B cell (primary cell): ENCODE measurements at regions not wholly inside any gene's neighbourhood (a gene's known extent, or its start where the extent isn't known, plus 50 kb on each side); places are given as distances from the start of the nearest gene placed in this dataset.

Experiments used
- ATAC-seq: fragments of 200-7000 bp; cut with Tn5 transposase; one replicate; pipeline ENCODE4 v1.10.0; 2021; ENCODE audit warnings: low read depth, mild to moderate bottlenecking, moderate number of reproducible peaks, moderate library complexity
- CTCF ChIA-PET: fragments of 350-600 bp; sonication (Branson Sonifier 250); formaldehyde crosslinking; loops from one replicate; lab custom pipeline; 2021; ENCODE audit warnings: antibody characterized with exemption, inconsistent platforms; lab: Charles Lee
- POLR2A ChIA-PET: fragments of 350-600 bp; sonication (Branson Sonifier 250); formaldehyde crosslinking; loops from one replicate; lab custom pipeline; 2021; ENCODE audit warnings: antibody characterized with exemption; lab: Charles Lee
- DNase-seq: peaks from one replicate; pipeline ENCODE4 v3.0.0; 2013
- H2AFZ ChIP-seq: 2 replicates; pipeline ENCODE4 v1.6.1; 2012; ENCODE audit warnings: mild to moderate bottlenecking, low read depth, low read length; ENCODE audit not compliant: insufficient read depth, poor library complexity, severe bottlenecking
- H3K27ac ChIP-seq, 2 donors: 1 replicate in 1 of 2; 2 replicates in 1 of 2; pipeline ENCODE4 v1.5.1; 2012 to 2013; ENCODE audit warnings: low read length in 2 of 2, mild to moderate bottlenecking in 2 of 2, moderate library complexity in 1 of 2
- H3K27me3 ChIP-seq, 4 experiments: fragments of 200-600 bp in 1 of 4; sonication (generic) in 1 of 4; replicated peaks in 1 of 4; 1 replicate in 2 of 4; 2 replicates in 2 of 4; pipeline versions ENCODE4 v1.6.1 to v1.7.0; 2013 to 2016; ENCODE audit warnings: low read length in 3 of 4, mild to moderate bottlenecking in 2 of 4, mixed read lengths in 1 of 4, moderate library complexity in 1 of 4; ENCODE audit not compliant: insufficient read depth in 4 of 4, control insufficient read depth in 3 of 4; ENCODE audit errors: control extremely low read depth in 1 of 4
- H3K36me3 ChIP-seq, 2 experiments: replicated peaks in 1 of 2; 1 replicate in 1 of 2; 2 replicates in 1 of 2; pipeline versions ENCODE4 v1.6.1 to v1.7.1; 2013; ENCODE audit warnings: low read length in 1 of 2; ENCODE audit not compliant: insufficient read depth in 2 of 2, control insufficient read depth in 1 of 2; ENCODE audit errors: control extremely low read depth in 1 of 2, extremely low read depth in 1 of 2
- H3K4me1 ChIP-seq, 2 donors: fragments of 200-600 bp in 1 of 2; sonication (generic) in 1 of 2; 1 replicate in 1 of 2; 2 replicates in 1 of 2; pipeline versions ENCODE4 v1.5.1 to v1.6.1; 2013 to 2017; ENCODE audit warnings: low read length in 2 of 2; ENCODE audit not compliant: control insufficient read depth in 2 of 2, insufficient read depth in 2 of 2
- H3K4me2 ChIP-seq: replicated peaks from 2 replicates; pipeline ENCODE3; 2012; ENCODE audit warnings: mild to moderate bottlenecking, low read depth, low read length; ENCODE audit not compliant: poor library complexity, severe bottlenecking
- H3K4me3 ChIP-seq, 5 experiments: fragments of 200-600 bp in 1 of 5; sonication (generic) in 1 of 5; 1 replicate in 3 of 5; 2 replicates in 2 of 5; pipeline versions ENCODE4 v1.5.1 to v1.7.0; 2011 to 2016; ENCODE audit warnings: low read length in 4 of 5, mild to moderate bottlenecking in 4 of 5, low read depth in 2 of 5, control low read depth in 1 of 5, moderate library complexity in 1 of 5; ENCODE audit not compliant: insufficient read depth in 1 of 5; ENCODE audit errors: control extremely low read depth in 1 of 5, extremely low read depth in 1 of 5
- H3K79me2 ChIP-seq: fragments of 200-600 bp; sonication (generic); one replicate; pipeline ENCODE4 v1.6.0; 2016; ENCODE audit warnings: low read length; ENCODE audit not compliant: control insufficient read depth, insufficient read depth
- H3K9ac ChIP-seq: fragments of 200-600 bp; sonication (generic); 2 replicates; pipeline ENCODE4 v1.6.1; 2017; ENCODE audit warnings: mild to moderate bottlenecking, low read length, moderate library complexity
- H3K9me3 ChIP-seq, 3 donors: one replicate each; pipeline versions ENCODE4 v1.6.1 to v1.7.1; 2013; ENCODE audit warnings: low read length in 2 of 3; ENCODE audit not compliant: control insufficient read depth in 2 of 3, insufficient read depth in 1 of 3; ENCODE audit errors: control extremely low read depth in 1 of 3
- H4K20me1 ChIP-seq: 2 replicates; pipeline ENCODE4 v1.6.0; 2012; ENCODE audit warnings: mild to moderate bottlenecking, low read length; ENCODE audit not compliant: insufficient read depth, control insufficient read depth, poor library complexity, severe bottlenecking
- H3K27ac Mint-ChIP-seq: one replicate; pipeline ENCODE4 v1.8.0; 2021; ENCODE audit warnings: mixed read lengths
- H3K27me3 Mint-ChIP-seq: one replicate; pipeline ENCODE4 v1.8.0; 2021; ENCODE audit warnings: mixed read lengths
- H3K4me1 Mint-ChIP-seq: one replicate; pipeline ENCODE4 v1.8.0; 2021; ENCODE audit warnings: mixed read lengths
- H3K4me3 Mint-ChIP-seq: one replicate; pipeline ENCODE4 v1.8.0; 2021; ENCODE audit warnings: mixed read lengths
- H3K9me3 Mint-ChIP-seq: one replicate; pipeline ENCODE4 v1.8.0; 2022; ENCODE audit warnings: mixed read lengths; ENCODE audit not compliant: insufficient read depth
- CTCF ChIP-seq: fragments of 200-600 bp; IDR thresholded peaks from one replicate; pipeline ENCODE4 v1.8.0; 2022; ENCODE audit warnings: antibody characterized with exemption, mild to moderate bottlenecking
- EZH2 ChIP-seq: IDR thresholded peaks from 2 replicates; pipeline ENCODE4 v1.6.1; 2012; ENCODE audit warnings: borderline replicate concordance, low read depth, mild to moderate bottlenecking, moderate library complexity, low read length; ENCODE audit not compliant: insufficient read depth, poor library complexity, severe bottlenecking
- WGBS: methylation state at CpG from one replicate; pipeline ENCODE4 v1.1.5; 2013; ENCODE audit warnings: missing lambda C conversion rate; ENCODE audit not compliant: insufficient coverage; 5-methylcytosine and 5-hydroxymethylcytosine counted together
- intact Hi-C: fragments of 100-400 bp; cut with micrococcal nuclease; formaldehyde crosslinking; loops from one replicate; pipeline ENCODE4 v1.10.0; 2022

DNA sequence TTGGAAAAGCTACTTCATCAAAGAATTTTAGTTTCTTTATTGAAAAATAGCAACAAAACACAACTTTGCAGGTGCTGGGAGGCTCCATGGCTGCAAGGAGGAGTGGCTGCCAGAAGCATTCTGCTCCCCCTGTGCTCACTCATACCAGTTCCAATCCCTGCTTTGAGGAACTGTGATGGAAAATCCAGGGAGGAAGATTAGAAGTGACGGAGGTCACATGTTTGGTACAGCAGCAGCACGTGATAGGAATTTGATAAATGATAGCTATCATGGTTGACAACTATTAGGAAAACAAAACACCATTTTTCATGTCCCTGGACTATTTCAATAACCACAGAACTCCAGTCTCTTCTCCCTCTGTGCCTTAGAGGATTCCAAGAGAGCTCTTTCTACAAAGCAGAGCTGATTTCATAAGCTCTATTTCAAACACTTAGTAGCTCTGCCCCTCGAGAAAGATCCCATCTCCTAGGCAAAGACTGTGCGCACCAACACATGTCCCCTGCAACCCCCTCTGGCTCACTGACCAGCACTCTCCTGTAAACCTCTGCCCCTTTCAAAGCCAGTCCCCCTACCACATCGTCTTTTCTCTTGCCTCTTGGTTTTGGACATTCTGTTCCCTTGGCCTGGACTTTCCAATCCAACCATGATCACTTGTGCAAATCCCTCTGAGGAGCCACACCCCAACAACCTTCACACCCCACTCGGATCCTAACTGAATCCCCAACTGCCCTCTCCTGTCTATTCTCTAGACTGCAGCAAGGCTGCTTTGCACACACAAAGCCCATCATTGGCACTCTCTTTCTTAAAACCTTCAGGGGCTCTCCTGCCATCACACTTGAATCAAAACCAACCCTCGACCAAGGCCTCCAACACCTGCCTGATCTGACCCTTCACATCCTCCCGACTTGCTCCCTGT lies 352.4 kb upstream of the PKDCC start:
- intact Hi-C loops, result no loop called here
- POLR2A ChIA-PET, result no interaction called here
- H3K4me3 Mint-ChIP-seq, result no peak overlapping the region

More for the DNA sequence above, 352.4 kb upstream of the PKDCC start:
- no peaks in the 10 kb centered on the region for H3K36me3 ChIP-seq
- Mint-ChIP-seq H3K27me3 (peaks cover 18% of the 10 kb centered on the region), H3K9me3 (no peaks in the 10 kb centered on the region), H3K27ac (no peak overlapping the region), H3K4me1 (peaks cover 5% of the 10 kb centered on the region)
- WGBS, result 90% methylated on average over 6 of the region's 8 CpGs
- no peak overlapping the region for H3K27ac ChIP-seq
- H3K4me2 ChIP-seq, result no peak overlapping the region
- H3K79me2 ChIP-seq, result no peaks in the 10 kb centered on the region
- no peak for ATAC-seq
- H4K20me1 ChIP-seq, result no peaks in the 10 kb centered on the region
- CTCF ChIA-PET, result interaction anchor here (1.2 kb wide), 1 partner anchor 1782 kb away, joined by 3 read pairs; no protein-coding TSS in a partner anchor
- H3K9ac ChIP-seq, result no peak overlapping the region
- no peak overlapping the region for H3K4me3 ChIP-seq
- no peaks in the 10 kb centered on the region for H3K9me3 ChIP-seq
- no peaks in the 10 kb centered on the region for H3K4me1 ChIP-seq
- no peak for TF ChIP-seq EZH2
- TF ChIP-seq CTCF, result no peak
- H2AFZ ChIP-seq, result no peak overlapping the region
- no peaks in the 10 kb centered on the region for H3K27me3 ChIP-seq
- DNase-seq, result no peak
